Tongue (tissue), 1 donor: ENCODE measurements at regions not wholly inside any gene's neighbourhood (a gene's known extent, or its start where the extent isn't known, plus 50 kb on each side); places are given as distances from the start of the nearest gene placed in this dataset.

Experiments used
- DNase-seq: peaks from one replicate; pipeline ENCODE4 v3.0.0-alpha.2; 2015

GRCh38 chr6:137434640-137435039, 59.6 kb downstream of the OLIG3 start:
- no peak for DNase-seq

DNA sequence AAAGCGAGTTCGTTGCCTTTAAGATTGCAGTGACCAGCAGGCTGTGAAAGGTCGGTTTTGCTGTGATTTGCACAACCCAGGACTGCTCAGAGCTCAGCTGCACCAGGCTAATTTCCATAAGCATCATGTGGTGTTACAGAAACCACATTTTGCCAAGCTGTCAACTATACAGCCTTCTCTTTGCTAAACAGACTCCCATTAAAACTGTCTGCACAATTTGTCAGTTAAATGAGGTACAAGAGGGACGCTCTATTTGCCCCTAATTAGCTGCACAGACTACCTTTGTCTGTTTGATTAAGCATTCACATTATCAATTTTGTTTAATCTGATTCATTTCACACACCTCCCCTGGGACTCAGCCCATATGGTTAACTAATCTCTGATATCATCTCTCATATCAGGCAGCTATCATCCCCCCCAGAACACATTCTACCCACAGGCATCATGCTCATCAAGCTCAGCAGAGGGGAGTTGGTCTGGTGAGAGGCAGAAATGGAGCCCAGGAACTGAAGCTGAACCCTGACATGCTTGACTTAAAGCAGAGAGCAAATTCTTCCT, 62.1 kb downstream of the OLIG3 start:
- no peak for DNase-seq

DNA sequence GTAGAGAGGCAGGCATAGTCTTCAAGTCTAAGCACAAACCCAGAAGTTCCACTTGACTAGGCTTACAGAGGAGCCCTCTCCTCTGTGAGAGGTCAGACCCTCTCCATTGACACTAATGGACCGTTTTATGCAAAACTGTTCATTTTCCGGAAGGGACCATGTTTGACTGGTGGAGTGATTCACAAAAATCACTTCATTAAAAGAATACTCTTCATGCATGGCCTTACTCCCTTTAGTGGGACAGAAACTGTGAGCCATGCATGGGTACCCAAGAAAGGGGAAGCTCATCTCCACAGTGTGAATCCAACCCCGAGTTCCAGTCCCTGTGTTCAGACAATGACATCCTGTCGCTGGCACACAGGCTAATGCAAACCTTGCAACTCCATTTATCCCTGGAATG, 63.2 kb downstream of the OLIG3 start:
- DNase-seq, result no peak

DNA sequence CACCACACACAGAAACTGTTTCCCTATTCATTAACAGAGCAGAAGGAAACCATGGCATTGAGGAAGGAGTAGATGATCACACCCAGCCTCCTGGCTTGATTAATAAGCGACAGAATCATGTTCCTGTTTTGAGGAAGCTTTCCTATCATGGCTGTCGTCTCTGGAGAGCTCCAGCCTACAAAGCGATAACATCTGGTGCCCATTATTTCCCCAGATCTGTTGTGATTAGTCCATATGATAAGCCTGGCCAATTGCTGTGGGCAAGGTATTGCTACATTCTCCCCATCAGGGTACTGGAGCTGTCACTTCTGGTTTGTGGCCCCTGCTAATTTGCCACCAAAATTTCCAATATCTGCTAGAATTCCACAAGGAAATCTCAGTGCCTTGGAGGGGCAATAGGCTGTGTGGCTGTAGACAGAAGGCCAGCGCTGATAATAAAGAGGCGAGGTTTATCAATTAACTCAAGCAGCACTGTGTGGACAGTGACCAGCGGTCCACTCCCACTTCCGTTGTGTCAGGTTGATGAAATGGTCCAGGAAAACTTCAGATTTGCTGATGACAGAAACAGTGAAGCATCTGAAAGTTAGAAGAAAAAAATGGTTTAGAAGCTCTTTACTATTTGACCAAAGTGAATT, 66.4 kb downstream of the OLIG3 start:
- DNase-seq, result no peak

DNA sequence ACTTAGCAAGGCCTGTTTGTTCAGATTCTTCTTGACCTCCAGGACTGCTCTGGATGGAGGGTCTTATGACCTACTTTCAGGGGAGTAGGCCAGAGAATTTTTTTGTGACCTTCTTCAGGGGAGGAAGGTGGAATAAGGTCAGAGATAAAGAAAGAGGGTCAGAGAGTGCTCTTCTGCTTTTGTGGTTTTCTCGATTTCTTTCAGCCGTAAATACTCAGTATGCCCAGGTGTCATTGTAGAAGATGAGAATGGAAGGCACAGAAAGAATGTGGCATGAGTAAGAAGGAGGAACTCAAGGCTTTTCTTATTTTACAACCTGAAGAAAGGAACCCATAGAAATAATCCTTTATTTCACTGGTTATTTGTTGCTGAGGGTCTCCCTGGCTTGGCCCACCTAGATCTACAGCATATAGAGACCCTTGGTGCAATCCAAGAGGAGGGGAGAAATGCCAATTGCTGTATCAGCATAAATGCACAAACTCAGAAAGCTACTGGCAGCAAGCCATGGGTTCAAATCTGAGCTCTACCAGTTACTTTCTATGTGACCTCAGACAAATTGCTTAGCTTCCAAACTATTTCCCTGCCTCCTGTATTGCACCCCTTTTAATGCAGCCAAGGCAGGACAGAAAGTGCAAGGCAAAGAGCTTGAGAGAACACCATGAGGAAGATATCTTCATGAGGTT, 68.0 kb downstream of the OLIG3 start:
- no peak for DNase-seq

GRCh38 chr6:137424251-137424650, 69.9 kb downstream of the OLIG3 start:
- no peak for DNase-seq

DNA sequence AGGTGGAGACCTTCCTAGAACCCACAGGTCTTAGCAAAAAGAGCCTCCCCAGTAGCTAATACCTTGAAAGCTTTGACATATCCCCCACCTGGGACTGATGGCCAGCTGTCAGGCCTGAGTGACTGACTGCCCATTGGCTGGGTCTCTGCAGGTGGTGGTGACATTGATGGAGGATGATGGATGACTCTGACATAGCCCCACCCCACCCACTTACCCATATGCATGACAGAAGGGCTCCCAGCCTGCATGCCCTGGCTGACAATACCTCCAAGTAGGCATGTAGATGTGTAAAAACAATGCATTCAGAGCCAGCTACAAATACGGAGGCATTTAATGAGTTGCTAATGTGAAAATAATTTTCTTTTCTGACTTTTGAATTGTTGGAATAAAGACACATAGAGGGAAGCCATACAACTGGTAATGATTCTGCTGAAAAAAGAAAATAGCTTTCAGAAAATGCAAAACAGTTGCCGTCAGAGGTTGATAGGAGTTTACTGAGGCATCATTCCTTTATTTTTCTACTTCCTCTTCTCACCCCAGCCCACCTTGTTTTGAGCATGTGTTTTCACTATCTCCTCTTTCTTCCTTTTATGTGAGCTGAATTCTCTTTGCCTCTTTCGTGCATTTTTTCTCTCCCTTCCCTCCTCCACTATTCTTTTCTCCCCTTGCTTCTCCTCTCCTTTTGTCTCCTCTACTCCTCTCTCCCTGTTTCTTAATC, 70.6 kb downstream of the OLIG3 start:
- no peak for DNase-seq

DNA sequence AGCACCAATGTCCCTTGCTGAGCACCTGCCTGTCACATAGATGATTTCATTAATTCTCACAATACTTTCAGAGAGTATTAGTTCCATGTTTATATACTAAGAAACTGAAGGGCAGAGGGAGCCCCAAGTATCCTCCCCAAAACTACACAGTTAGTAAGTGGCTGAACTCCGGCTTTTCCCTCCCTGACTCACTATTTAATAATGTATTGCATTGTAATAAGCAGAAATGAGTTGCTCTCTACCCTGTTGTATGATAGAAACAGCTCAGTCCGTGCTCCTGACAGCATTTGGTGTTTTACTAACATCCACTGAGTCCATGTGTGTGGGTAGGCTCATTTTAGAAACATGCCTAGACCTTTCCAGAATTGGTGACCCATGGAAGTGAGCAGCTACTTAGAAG, 76.8 kb downstream of the OLIG3 start:
- no peak for DNase-seq

DNA sequence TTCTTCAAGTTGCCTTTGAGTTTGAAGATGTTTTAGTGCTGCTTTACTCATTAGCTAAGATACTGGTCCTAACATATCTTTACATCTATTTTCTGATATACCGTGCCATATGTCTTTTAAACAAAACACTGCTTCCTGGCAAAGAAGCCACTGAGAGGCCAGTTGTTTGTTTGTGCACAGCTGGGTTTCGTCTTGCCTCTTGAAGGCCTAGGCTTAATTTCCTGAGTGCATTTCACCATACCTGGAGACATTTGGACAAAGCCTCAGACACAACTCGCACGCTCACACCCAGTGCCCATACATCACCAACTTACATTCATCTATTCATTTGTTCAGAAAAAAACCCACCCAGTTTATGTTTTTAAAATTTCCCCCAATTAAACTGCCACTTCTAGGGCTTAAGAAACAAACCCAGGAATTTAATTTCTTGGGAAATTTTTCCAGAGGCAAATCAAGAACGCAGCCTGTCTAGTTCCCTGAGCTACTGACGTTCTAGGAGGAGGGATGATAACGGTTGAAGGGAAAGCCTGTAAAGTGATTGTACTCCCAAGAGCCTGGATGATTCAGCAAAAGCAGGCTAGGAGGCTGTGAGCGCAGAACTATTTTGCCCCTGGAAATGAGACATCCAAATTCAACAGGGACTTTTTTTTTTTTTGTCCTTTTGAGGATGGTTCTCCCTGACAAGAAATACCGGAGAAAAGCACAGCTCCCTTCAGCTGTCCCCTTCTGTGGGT, 77.7 kb downstream of the OLIG3 start:
- DNase-seq, result no peak

- DNase-seq, result no peak
These were observed 78.4 kb downstream of the OLIG3 start for GRCh38 chr6:137415834-137416190.

DNA sequence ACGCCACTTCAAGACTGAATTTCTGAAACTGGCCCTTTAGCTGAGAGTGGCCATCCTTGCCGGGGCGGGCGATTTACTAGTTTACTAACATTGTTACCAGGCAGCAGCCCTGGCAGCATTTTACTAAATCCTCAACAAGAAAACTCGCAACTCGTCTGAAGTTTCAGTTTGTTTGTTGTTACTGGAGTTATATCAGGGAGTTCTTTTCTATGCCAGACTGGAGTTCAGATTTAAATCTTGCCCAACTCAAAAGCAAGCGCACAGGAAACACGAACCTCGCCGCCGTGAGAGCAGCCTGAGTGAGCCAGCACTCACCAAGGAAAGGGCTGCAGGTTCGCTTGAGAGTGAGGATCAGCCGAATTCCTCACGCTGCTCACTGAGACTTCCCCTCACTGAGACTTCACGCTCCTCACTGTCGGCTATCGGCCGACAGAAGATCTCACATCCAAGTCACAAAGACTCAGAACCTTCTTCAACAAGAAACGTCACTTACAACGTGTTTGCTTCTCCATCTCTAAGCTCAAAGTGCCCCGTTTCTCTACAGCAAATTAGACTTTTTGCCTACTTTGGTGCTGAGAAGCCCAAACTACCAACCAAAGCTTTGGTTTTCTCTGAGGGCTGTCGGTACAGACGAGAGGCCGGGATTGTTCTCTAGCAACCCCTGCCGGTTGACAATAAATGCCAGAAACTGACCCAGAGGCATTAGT, 78.9 kb downstream of the OLIG3 start:
- DNase-seq, result peak; percentile 69

GRCh38 chr6:137414599-137414998, 79.6 kb downstream of the OLIG3 start:
- no peak for DNase-seq

DNA sequence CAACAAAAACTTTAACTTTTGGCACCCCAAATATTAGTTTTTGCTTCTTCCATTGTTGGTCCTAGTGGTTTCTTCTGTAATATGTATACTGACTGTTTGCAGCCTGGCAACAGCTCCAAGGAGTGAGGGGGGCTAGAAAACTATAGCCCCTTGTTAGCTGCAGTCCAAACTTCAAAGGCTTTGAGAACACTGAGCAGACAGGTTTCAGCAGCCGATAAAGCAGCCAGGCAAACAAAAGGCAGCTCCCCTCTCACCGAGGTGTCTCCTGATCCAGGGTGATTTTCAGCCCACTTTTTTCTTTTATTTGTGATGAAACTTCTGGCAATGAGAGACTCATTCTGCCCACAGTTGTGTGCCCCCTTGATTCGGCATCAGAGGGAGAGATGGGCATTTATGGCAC, 80.7 kb downstream of the OLIG3 start:
- DNase-seq, result no peak

GRCh38 chr6:137412562-137412961, 81.6 kb downstream of the OLIG3 start:
- DNase-seq, result no peak

DNA sequence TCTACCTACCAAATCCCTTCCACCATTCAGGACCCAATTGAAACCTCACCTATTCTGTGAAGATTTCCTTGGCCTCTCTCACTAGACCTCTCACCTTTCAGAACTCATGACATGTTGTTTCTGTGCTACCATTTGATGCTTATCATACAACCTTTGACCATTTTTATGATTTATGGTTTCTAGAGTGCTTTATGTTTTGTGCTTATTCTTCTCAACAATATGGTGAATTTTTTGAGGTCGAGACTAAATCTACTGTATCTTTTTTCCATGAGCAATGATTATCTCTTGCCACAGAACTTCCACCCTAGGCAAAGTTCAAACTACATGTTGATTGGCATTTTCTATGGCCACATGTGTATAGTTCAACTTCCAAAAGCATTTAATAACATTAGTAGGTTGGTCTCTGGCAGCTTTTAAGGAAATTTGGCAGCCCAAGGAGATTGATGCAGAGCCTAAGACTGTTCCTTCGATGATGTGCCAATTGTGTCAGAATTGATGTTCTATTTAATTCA, 84.9 kb downstream of the OLIG3 start:
- DNase-seq, result no peak

DNA sequence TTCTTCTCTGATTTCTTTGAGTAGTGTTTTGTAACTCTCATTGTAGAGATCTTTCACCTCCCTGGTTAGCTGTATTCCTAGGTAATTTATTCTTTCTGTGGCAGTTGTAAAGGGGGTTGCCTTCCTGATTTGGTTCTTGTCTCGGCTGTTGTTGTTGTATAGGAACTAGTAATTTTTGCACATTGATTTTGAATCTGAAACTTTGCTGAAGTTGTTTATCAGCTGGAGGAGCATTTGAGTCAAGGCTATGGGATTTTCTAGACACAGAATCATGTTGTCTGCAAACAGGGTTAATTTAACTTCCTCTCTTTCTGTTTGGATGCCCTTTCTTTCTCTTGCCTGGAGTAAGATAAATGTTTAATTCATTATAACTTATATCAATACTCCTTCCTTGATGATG, 86.4 kb downstream of the OLIG3 start:
- no peak for DNase-seq

- no peak for DNase-seq
These were observed 88.4 kb downstream of the OLIG3 start for GRCh38 chr6:137405806-137406205.

- no peak for DNase-seq
These were observed 90.3 kb downstream of the OLIG3 start for GRCh38 chr6:137403855-137404254.

GRCh38 chr6:137403443-137403842, 90.8 kb downstream of the OLIG3 start:
- DNase-seq, result no peak

GRCh38 chr6:137402143-137402680, 92.0 kb downstream of the OLIG3 start:
- DNase-seq, result no peak

DNA sequence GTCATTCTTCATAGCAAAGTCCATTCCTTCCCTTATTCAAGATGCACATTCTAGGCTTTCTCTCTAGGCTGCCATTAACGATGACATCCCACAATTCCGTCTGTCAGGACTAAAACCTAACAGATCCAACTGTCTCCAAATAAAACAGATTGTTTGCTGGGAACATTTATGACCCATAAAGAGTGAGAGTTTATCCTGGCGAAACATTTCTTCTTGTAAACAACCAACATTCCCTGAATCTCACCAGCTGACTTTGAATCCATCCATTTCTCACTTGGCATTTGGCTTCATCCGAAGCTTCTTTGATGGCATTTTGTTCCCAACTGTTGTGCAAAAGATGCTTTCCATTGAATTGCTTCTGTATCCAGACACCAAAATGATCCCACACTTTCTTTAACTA, 93.1 kb downstream of the OLIG3 start:
- DNase-seq, result no peak
